ENCODE measurements at regions not wholly inside any gene's neighbourhood (a gene's known extent, or its start where the extent isn't known, plus 50 kb on each side); places are given as distances from the start of the nearest gene placed in this dataset.

- ATAC-seq, result no peak
- H3K27ac ChIP-seq, result no peak overlapping the region
- intact Hi-C loops (cut with DNase I), result no loop called here
These were observed 680.1 kb downstream of the UQCRFS1 start for GRCh38 chr19:28532765-28533341.

GRCh38 chr19:28531979-28532378, 681.0 kb downstream of the UQCRFS1 start:
- ATAC-seq (no peak), DNase-seq (no peak)
- Histone ChIP-seq H3K4me1 (no peaks in the 10 kb centered on the region), H3K9me3 (peaks cover 0 to 4% of the 10 kb centered on the region in 2 donors), H3K36me3 (no peaks in the 10 kb centered on the region), H3K4me3 (no peak overlapping the region), H3K27ac (no peak overlapping the region), H3K27me3 (no peaks in the 10 kb centered on the region)
- intact Hi-C loops (cut with DNase I), result no loop called here
- TF ChIP-seq CTCF (IDR thresholded peaks at IDR 0.05), result no peak

More at GRCh38 chr19:28532765-28533341, 680.1 kb downstream of the UQCRFS1 start:
- H3K27me3 ChIP-seq, result no peaks in the 10 kb centered on the region
- H3K4me3 ChIP-seq, result no peak overlapping the region
- peaks cover 0 to 13% of the 10 kb centered on the region in 2 donors for H3K9me3 ChIP-seq
- no peaks in the 10 kb centered on the region for H3K4me1 ChIP-seq
- no peak for TF ChIP-seq CTCF (IDR thresholded peaks at IDR 0.05)
- no peak for DNase-seq
- no peaks in the 10 kb centered on the region for H3K36me3 ChIP-seq

- TF ChIP-seq CTCF (IDR thresholded peaks at IDR 0.05), result no peak
- DNase-seq (no peak), ATAC-seq (no peak)
- H3K4me1 ChIP-seq, result no peaks in the 10 kb centered on the region
- H3K4me3 ChIP-seq, result no peak overlapping the region
- H3K27me3 ChIP-seq, result no peaks in the 10 kb centered on the region
- no peak overlapping the region for H3K27ac ChIP-seq
- intact Hi-C loops (cut with DNase I), result no loop called here
- H3K9me3 ChIP-seq, result no peaks in the 10 kb centered on the region
- H3K36me3 ChIP-seq, result no peaks in the 10 kb centered on the region
These were observed 682.4 kb downstream of the UQCRFS1 start for GRCh38 chr19:28530406-28531035.

- Histone ChIP-seq H3K27ac (no peak overlapping the region), H3K36me3 (no peaks in the 10 kb centered on the region), H3K4me3 (no peak overlapping the region), H3K27me3 (no peaks in the 10 kb centered on the region), H3K9me3 (no peaks in the 10 kb centered on the region), H3K4me1 (no peaks in the 10 kb centered on the region)
- ATAC-seq (no peak), DNase-seq (no peak)
- no peak for TF ChIP-seq CTCF (IDR thresholded peaks at IDR 0.05)
- intact Hi-C loops (cut with DNase I), result no loop called here
These were observed 686.9 kb downstream of the UQCRFS1 start for GRCh38 chr19:28526038-28526437.

GRCh38 chr19:28523619-28524018, 689.3 kb downstream of the UQCRFS1 start:
- intact Hi-C loops (cut with DNase I), result no loop called here
- H3K4me1 ChIP-seq, result no peaks in the 10 kb centered on the region
- H3K36me3 ChIP-seq, result no peaks in the 10 kb centered on the region
- no peak for TF ChIP-seq CTCF (IDR thresholded peaks at IDR 0.05)
- no peak for DNase-seq
- no peak overlapping the region for H3K4me3 ChIP-seq
- no peak overlapping the region for H3K27ac ChIP-seq
- H3K27me3 ChIP-seq, result no peaks in the 10 kb centered on the region
- no peaks in the 10 kb centered on the region for H3K9me3 ChIP-seq
- ATAC-seq, result no peak

All from left lung (tissue), 4 donors.